GM23248 (cell line): ENCODE measurements at regions not wholly inside any gene's neighbourhood (a gene's known extent, or its start where the extent isn't known, plus 50 kb on each side); places are given as distances from the start of the nearest gene placed in this dataset.

Experiments used
- DNase-seq: peaks from one replicate; pipeline ENCODE4 v3.0.0-alpha.2; 2015
- H2AFZ ChIP-seq: fragments of 200-600 bp; sonication (generic); 2 replicates; pipeline ENCODE4 v1.6.1; 2016; ENCODE audit warnings: antibody characterized with exemption
- H3F3A ChIP-seq: fragments of 200-600 bp; sonication (generic); 2 replicates; pipeline ENCODE4 v1.6.1; 2016; ENCODE audit warnings: mild to moderate bottlenecking, antibody characterized with exemption, mixed run types; ENCODE audit not compliant: insufficient read depth
- H3K27ac ChIP-seq: fragments of 200-600 bp; sonication (generic); 2 replicates; pipeline ENCODE4 v1.5.1; 2016; ENCODE audit warnings: mild to moderate bottlenecking
- H3K27me3 ChIP-seq: fragments of 200-600 bp; sonication (generic); replicated peaks from 2 replicates; pipeline ENCODE4 v1.6.1; 2016; ENCODE audit warnings: mild to moderate bottlenecking; ENCODE audit not compliant: insufficient read depth
- H3K36me3 ChIP-seq: fragments of 200-600 bp; sonication (generic); 2 replicates; pipeline ENCODE4 v1.6.1; 2016; ENCODE audit warnings: low read depth, mild to moderate bottlenecking
- H3K4me1 ChIP-seq: fragments of 200-600 bp; sonication (generic); 2 replicates; pipeline ENCODE4 v1.6.1; 2016; ENCODE audit warnings: mild to moderate bottlenecking; ENCODE audit not compliant: insufficient read depth
- H3K4me2 ChIP-seq: fragments of 200-600 bp; sonication (generic); one replicate; pipeline ENCODE4 v1.6.1; 2016; ENCODE audit warnings: mild to moderate bottlenecking; ENCODE audit not compliant: unreplicated experiment
- H3K4me3 ChIP-seq: fragments of 200-600 bp; sonication (generic); 2 replicates; pipeline ENCODE4 v1.5.1; 2016; ENCODE audit warnings: mild to moderate bottlenecking
- H3K79me2 ChIP-seq: fragments of 200-600 bp; sonication (generic); 2 replicates; pipeline ENCODE4 v1.6.1; 2016; ENCODE audit warnings: mild to moderate bottlenecking; ENCODE audit not compliant: insufficient read depth
- H3K9ac ChIP-seq: fragments of 200-600 bp; sonication (generic); 2 replicates; pipeline ENCODE4 v1.6.1; 2016; ENCODE audit warnings: mild to moderate bottlenecking
- H3K9me2 ChIP-seq: fragments of 200-600 bp; sonication (generic); 2 replicates; pipeline ENCODE4 v1.6.1; 2016; ENCODE audit warnings: mixed run types, mild to moderate bottlenecking, moderate library complexity; ENCODE audit not compliant: insufficient read depth
- H3K9me3 ChIP-seq: fragments of 200-600 bp; sonication (generic); one replicate; pipeline ENCODE4 v1.6.1; 2017; ENCODE audit warnings: low read depth
- H4K20me1 ChIP-seq: fragments of 200-600 bp; sonication (generic); 2 replicates; pipeline ENCODE4 v1.6.0; 2016; ENCODE audit not compliant: insufficient read depth
- EZH2 ChIP-seq: fragments of 200-600 bp; sonication (generic); IDR thresholded peaks from 2 replicates; pipeline ENCODE4 v1.6.1; 2018; ENCODE audit warnings: antibody characterized with exemption, mild to moderate bottlenecking; ENCODE audit not compliant: insufficient read depth, poor library complexity, severe bottlenecking
- EZH2phosphoT487 ChIP-seq: fragments of 200-600 bp; sonication (generic); IDR thresholded peaks from 2 replicates; pipeline ENCODE4 v1.6.1; 2018; ENCODE audit warnings: antibody characterized with exemption, moderate library complexity, mild to moderate bottlenecking, low read depth; ENCODE audit not compliant: insufficient read depth
- WGBS, 2 experiments: methylation state at CpG; one replicate each; pipeline ENCODE4 v1.1.6; 2015 to 2017; ENCODE audit warnings: low lambda C conversion rate in 2 of 2, low coverage in 1 of 2; ENCODE audit errors: missing lambda C conversion rate in 2 of 2; 5-methylcytosine and 5-hydroxymethylcytosine counted together
- in situ Hi-C: fragments of 300-500 bp; cut with MboI; formaldehyde crosslinking; loops from 2 replicates; pipeline ENCODE4 v1.15.0; 2020

- Histone ChIP-seq H3K36me3 (no peaks in the 10 kb centered on the region), H3K79me2 (no peaks in the 10 kb centered on the region), H3K4me1 (no peaks in the 10 kb centered on the region), H3K27me3 (no peaks in the 10 kb centered on the region), H3K9me3 (no peaks in the 10 kb centered on the region), H2AFZ (no peak overlapping the region), H3K27ac (no peak overlapping the region), H3K9me2 (no peaks in the 10 kb centered on the region), H4K20me1 (no peaks in the 10 kb centered on the region), H3F3A (no peaks in the 10 kb centered on the region), H3K4me3 (no peak overlapping the region), H3K4me2 (no peak overlapping the region), H3K9ac (no peak overlapping the region)
- no peak for TF ChIP-seq EZH2phosphoT487
- no peak for TF ChIP-seq EZH2
- in situ Hi-C loops = no loop called here
- 41 to 46% methylated on average over 11 of the region's 11 CpGs for WGBS, 2 experiments
- no peak for DNase-seq
Measured at GRCh38 chr7:25495342-25496250, 267.3 kb upstream of the NPVF start.

- WGBS, 2 experiments = 58 to 61% methylated on average over 11 of the region's 11 CpGs
- H3K36me3 ChIP-seq = no peaks in the 10 kb centered on the region
- H3K27me3 ChIP-seq = no peaks in the 10 kb centered on the region
- H2AFZ ChIP-seq = no peak overlapping the region
- H4K20me1 ChIP-seq = no peaks in the 10 kb centered on the region
- H3K9me3 ChIP-seq = no peaks in the 10 kb centered on the region
- no peak overlapping the region for H3K27ac ChIP-seq
- DNase-seq = no peak
- no peaks in the 10 kb centered on the region for H3K79me2 ChIP-seq
- no peak overlapping the region for H3K4me3 ChIP-seq
- TF ChIP-seq EZH2phosphoT487 (no peak), EZH2 (no peak)
- in situ Hi-C loops = no loop called here
- no peak overlapping the region for H3K4me2 ChIP-seq
- no peak overlapping the region for H3K9ac ChIP-seq
- H3K9me2 ChIP-seq = no peaks in the 10 kb centered on the region
- no peaks in the 10 kb centered on the region for H3K4me1 ChIP-seq
- no peaks in the 10 kb centered on the region for H3F3A ChIP-seq
Measured at GRCh38 chr7:25496476-25497368, 268.4 kb upstream of the NPVF start.

GRCh38 chr7:25500393-25500921, 272.2 kb upstream of the NPVF start:
- in situ Hi-C loops = no loop called here
- H3K4me1 ChIP-seq = no peaks in the 10 kb centered on the region
- H3K27me3 ChIP-seq = no peaks in the 10 kb centered on the region
- no peak overlapping the region for H3K4me3 ChIP-seq
- H3K79me2 ChIP-seq = no peaks in the 10 kb centered on the region
- H3K9me3 ChIP-seq = no peaks in the 10 kb centered on the region
- no peaks in the 10 kb centered on the region for H4K20me1 ChIP-seq
- no peak for DNase-seq
- H3K4me2 ChIP-seq = no peak overlapping the region
- H3K27ac ChIP-seq = no peak overlapping the region
- no peak for TF ChIP-seq EZH2
- TF ChIP-seq EZH2phosphoT487 = no peak
- H3F3A ChIP-seq = no peaks in the 10 kb centered on the region
- no peaks in the 10 kb centered on the region for H3K9me2 ChIP-seq
- no peak overlapping the region for H2AFZ ChIP-seq
- no peaks in the 10 kb centered on the region for H3K36me3 ChIP-seq
- WGBS, 2 experiments = 24 to 25% methylated on average over 4 of the region's 4 CpGs
- H3K9ac ChIP-seq = no peak overlapping the region

GRCh38 chr7:25503306-25503705, 275.0 kb upstream of the NPVF start:
- no peak overlapping the region for H3K9ac ChIP-seq
- no peaks in the 10 kb centered on the region for H3F3A ChIP-seq
- H3K4me3 ChIP-seq = no peak overlapping the region
- no peaks in the 10 kb centered on the region for H4K20me1 ChIP-seq
- H3K4me2 ChIP-seq = no peak overlapping the region
- no peaks in the 10 kb centered on the region for H3K4me1 ChIP-seq
- no peaks in the 10 kb centered on the region for H3K79me2 ChIP-seq
- no peaks in the 10 kb centered on the region for H3K9me3 ChIP-seq
- WGBS, 2 experiments = 13 to 25% methylated on average over 2 of the region's 2 CpGs
- H3K9me2 ChIP-seq = no peaks in the 10 kb centered on the region
- H3K27me3 ChIP-seq = no peaks in the 10 kb centered on the region
- no peak for DNase-seq
- H3K27ac ChIP-seq = no peak overlapping the region
- in situ Hi-C loops = no loop called here
- H2AFZ ChIP-seq = no peak overlapping the region
- TF ChIP-seq EZH2 = no peak
- H3K36me3 ChIP-seq = no peaks in the 10 kb centered on the region
